ENCODE measurements at regions not wholly inside any gene's neighbourhood (a gene's known extent, or its start where the extent isn't known, plus 50 kb on each side); places are given as distances from the start of the nearest gene placed in this dataset.

DNA sequence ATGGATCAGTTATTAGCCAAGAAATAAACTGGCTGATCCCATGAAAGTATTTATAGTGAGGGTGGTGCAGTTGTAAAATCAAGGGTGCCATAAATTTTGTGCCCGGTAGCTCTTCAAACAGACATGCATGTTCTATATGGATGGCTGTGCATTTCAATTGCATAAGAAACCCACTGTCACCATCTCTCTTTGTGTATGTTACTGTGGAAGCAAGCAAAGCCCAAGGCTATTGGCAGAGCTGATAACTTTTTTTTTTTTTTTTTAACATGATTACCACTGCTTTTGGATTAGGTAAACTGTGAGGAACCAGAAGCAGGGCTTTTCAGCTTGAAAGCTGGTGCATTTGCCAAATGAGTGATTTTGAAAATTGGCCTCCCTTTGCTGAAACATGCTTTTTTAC lies 332.6 kb downstream of the SOX11 start:
- Histone ChIP-seq H3K4me2 (ENCODE audit: low read length) (no peak overlapping the region), H3K36me3 (ENCODE audit: control insufficient read depth in 1 of 2, insufficient read depth in 2 of 2, low read length in 2 of 2) (no peaks in the 10 kb centered on the region), H4K20me1 (ENCODE audit: insufficient read depth) (no peaks in the 10 kb centered on the region), H3K4me1 (ENCODE audit: control insufficient read depth in 1 of 2, insufficient read depth in 2 of 2, low read length in 2 of 2) (no peaks in the 10 kb centered on the region), H3K27me3 (ENCODE audit: insufficient read depth, low read length) (no peaks in the 10 kb centered on the region), H3K9ac (ENCODE audit: low read length) (no peak overlapping the region), H3K9me3 (ENCODE audit: control insufficient read depth in 1 of 2, insufficient read depth in 1 of 2, low read depth in 1 of 2, low read length in 2 of 2) (peaks cover 7 to 19% of the 10 kb centered on the region in 2 experiments; a peak in 2 of 4 replicates), H3K79me2 (ENCODE audit: insufficient read depth, low read length) (no peaks in the 10 kb centered on the region), H2AFZ (ENCODE audit: low read depth, low read length, poor library complexity, severe bottlenecking) (no peak overlapping the region), H3K27ac (ENCODE audit: low read depth, low read length) (no peak overlapping the region), H3K4me3 (replicated peaks in 1 of 2; ENCODE audit: low read depth in 1 of 2, low read length in 2 of 2) (no peak overlapping the region), H3K9me2 (ENCODE audit: insufficient read depth) (no peaks in the 10 kb centered on the region)
- no peak for ATAC-seq
- BruUV-seq (replicated peaks): no TSS peak
- CTCF ChIA-PET: no interaction called here
- no peak for DNase-seq (ENCODE audit: low read depth, low spot score)
- intact Hi-C loops (cut with micrococcal nuclease): no loop called here
- RAD21 ChIA-PET (ENCODE audit: low non-redundant PET in 1 of 2, low total read pairs in 2 of 2, uncharacterized antibody in 2 of 2, unreplicated experiment in 2 of 2): no interaction called here
- POLR2A ChIA-PET: no interaction called here
- TF ChIP-seq POLR2A (IDR thresholded peaks at IDR 0.05; ENCODE audit: borderline replicate concordance, extremely low read depth, insufficient read depth, insufficient read length) (no peak), TCF7L2 (IDR thresholded peaks at IDR 0.05; ENCODE audit: borderline replicate concordance, extremely low read depth, insufficient read depth, insufficient read length) (no peak), ZFX (IDR thresholded peaks at IDR 0.05) (no peak), ELF1 (IDR thresholded peaks at IDR 0.05; ENCODE audit: borderline replicate concordance, low read depth) (no peak), CBX3 (IDR thresholded peaks at IDR 0.05; ENCODE audit: low read depth) (no peak), ZNF274 (IDR thresholded peaks at IDR 0.05; ENCODE audit: low read depth, low read length) (no peak), POLR2AphosphoS5 (IDR thresholded peaks at IDR 0.05; ENCODE audit: low read depth, low read length) (no peak), SP1 (IDR thresholded peaks at IDR 0.05; ENCODE audit: low read depth) (no peak), EZH2phosphoT487 (IDR thresholded peaks at IDR 0.05; ENCODE audit: borderline replicate concordance) (no peak), SRF (IDR thresholded peaks at IDR 0.05; ENCODE audit: low read depth) (no peak), CEBPB (IDR thresholded peaks at IDR 0.05; ENCODE audit: low read depth) (no peak), JUND (IDR thresholded peaks at IDR 0.05) (no peak), YY1 (IDR thresholded peaks at IDR 0.05; ENCODE audit: extremely low read depth, insufficient replicate concordance, low read depth, low read length) (no peak), EGR1 (IDR thresholded peaks at IDR 0.05; ENCODE audit: low read depth) (no peak)
- TF ChIP-seq, protein P1, sequence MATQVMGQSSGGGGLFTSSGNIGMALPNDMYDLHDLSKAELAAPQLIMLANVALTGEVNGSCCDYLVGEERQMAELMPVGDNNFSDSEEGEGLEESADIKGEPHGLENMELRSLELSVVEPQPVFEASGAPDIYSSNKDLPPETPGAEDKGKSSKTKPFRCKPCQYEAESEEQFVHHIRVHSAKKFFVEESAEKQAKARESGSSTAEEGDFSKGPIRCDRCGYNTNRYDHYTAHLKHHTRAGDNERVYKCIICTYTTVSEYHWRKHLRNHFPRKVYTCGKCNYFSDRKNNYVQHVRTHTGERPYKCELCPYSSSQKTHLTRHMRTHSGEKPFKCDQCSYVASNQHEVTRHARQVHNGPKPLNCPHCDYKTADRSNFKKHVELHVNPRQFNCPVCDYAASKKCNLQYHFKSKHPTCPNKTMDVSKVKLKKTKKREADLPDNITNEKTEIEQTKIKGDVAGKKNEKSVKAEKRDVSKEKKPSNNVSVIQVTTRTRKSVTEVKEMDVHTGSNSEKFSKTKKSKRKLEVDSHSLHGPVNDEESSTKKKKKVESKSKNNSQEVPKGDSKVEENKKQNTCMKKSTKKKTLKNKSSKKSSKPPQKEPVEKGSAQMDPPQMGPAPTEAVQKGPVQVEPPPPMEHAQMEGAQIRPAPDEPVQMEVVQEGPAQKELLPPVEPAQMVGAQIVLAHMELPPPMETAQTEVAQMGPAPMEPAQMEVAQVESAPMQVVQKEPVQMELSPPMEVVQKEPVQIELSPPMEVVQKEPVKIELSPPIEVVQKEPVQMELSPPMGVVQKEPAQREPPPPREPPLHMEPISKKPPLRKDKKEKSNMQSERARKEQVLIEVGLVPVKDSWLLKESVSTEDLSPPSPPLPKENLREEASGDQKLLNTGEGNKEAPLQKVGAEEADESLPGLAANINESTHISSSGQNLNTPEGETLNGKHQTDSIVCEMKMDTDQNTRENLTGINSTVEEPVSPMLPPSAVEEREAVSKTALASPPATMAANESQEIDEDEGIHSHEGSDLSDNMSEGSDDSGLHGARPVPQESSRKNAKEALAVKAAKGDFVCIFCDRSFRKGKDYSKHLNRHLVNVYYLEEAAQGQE (IDR thresholded peaks at IDR 0.05; ENCODE audit: low read depth): no peak
- TF ChIP-seq, protein P2, sequence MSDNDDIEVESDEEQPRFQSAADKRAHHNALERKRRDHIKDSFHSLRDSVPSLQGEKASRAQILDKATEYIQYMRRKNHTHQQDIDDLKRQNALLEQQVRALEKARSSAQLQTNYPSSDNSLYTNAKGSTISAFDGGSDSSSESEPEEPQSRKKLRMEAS (IDR thresholded peaks at IDR 0.05): no peak
- TF ChIP-seq, protein P3, sequence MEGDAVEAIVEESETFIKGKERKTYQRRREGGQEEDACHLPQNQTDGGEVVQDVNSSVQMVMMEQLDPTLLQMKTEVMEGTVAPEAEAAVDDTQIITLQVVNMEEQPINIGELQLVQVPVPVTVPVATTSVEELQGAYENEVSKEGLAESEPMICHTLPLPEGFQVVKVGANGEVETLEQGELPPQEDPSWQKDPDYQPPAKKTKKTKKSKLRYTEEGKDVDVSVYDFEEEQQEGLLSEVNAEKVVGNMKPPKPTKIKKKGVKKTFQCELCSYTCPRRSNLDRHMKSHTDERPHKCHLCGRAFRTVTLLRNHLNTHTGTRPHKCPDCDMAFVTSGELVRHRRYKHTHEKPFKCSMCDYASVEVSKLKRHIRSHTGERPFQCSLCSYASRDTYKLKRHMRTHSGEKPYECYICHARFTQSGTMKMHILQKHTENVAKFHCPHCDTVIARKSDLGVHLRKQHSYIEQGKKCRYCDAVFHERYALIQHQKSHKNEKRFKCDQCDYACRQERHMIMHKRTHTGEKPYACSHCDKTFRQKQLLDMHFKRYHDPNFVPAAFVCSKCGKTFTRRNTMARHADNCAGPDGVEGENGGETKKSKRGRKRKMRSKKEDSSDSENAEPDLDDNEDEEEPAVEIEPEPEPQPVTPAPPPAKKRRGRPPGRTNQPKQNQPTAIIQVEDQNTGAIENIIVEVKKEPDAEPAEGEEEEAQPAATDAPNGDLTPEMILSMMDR (IDR thresholded peaks at IDR 0.05 in 2 of 3, conservative IDR thresholded peaks at IDR 0.05 in 1 of 3; ENCODE audit: borderline replicate concordance in 1 of 3, insufficient read depth in 1 of 3, low read depth in 2 of 3, low read length in 2 of 3): no peak
- TF ChIP-seq, protein P4, sequence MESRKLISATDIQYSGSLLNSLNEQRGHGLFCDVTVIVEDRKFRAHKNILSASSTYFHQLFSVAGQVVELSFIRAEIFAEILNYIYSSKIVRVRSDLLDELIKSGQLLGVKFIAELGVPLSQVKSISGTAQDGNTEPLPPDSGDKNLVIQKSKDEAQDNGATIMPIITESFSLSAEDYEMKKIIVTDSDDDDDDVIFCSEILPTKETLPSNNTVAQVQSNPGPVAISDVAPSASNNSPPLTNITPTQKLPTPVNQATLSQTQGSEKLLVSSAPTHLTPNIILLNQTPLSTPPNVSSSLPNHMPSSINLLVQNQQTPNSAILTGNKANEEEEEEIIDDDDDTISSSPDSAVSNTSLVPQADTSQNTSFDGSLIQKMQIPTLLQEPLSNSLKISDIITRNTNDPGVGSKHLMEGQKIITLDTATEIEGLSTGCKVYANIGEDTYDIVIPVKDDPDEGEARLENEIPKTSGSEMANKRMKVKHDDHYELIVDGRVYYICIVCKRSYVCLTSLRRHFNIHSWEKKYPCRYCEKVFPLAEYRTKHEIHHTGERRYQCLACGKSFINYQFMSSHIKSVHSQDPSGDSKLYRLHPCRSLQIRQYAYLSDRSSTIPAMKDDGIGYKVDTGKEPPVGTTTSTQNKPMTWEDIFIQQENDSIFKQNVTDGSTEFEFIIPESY (IDR thresholded peaks at IDR 0.05; ENCODE audit: extremely low read depth, insufficient replicate concordance, low read length): no peak
- TF ChIP-seq, protein P5, sequence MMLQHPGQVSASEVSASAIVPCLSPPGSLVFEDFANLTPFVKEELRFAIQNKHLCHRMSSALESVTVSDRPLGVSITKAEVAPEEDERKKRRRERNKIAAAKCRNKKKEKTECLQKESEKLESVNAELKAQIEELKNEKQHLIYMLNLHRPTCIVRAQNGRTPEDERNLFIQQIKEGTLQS (IDR thresholded peaks at IDR 0.05): no peak

Data from HCT116 (cell line).